Epithelial cell of esophagus (primary cell): ENCODE measurements at regions not wholly inside any gene's neighbourhood (a gene's known extent, or its start where the extent isn't known, plus 50 kb on each side); places are given as distances from the start of the nearest gene placed in this dataset.

Experiments used
- DNase-seq: peaks from one replicate; pipeline ENCODE4 v3.0.0; 2010; ENCODE audit warnings: low read depth
- H3K4me3 ChIP-seq: 2 replicates; pipeline ENCODE4 v1.5.1; 2011; ENCODE audit warnings: mild to moderate bottlenecking, low read length, control low read depth
- CTCF ChIP-seq: IDR thresholded peaks from 2 replicates; pipeline ENCODE4 v1.5.1; 2011; ENCODE audit warnings: low read depth, mild to moderate bottlenecking, low read length, control low read depth, inconsistent platforms; ENCODE audit not compliant: insufficient read depth; ENCODE audit errors: missing control alignments

- no peak for DNase-seq
- TF ChIP-seq CTCF = no peak
- no peak overlapping the region for H3K4me3 ChIP-seq
Observed at GRCh38 chr11:81004576-81004975, 1563.7 kb upstream of the TENM4 start.

- no peak for TF ChIP-seq CTCF
- H3K4me3 ChIP-seq = no peak overlapping the region
Observed at GRCh38 chr11:81002374-81002773, 1561.5 kb upstream of the TENM4 start.

DNA sequence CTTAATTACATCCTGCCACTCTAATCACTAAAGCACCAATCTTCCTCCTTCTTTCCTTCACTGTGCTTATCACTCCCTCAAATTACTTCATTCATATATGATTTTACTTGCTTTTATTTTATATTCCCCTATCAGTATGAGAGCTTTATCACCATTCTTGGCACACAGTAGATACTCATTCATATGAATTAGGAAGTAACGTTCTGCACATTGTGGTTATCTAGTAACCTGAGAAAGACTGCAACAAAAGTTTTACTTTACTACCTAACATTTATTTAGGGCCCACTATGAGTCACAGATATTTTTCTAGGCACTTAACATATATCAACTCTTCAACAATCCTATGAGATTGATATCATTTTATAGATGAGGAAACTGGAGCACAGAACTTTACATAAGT, 1559.9 kb upstream of the TENM4 start:
- DNase-seq = no peak
- TF ChIP-seq CTCF = no peak
- no peak overlapping the region for H3K4me3 ChIP-seq

More at GRCh38 chr11:81002374-81002773, 1561.5 kb upstream of the TENM4 start:
- peak; percentile 11 for DNase-seq

DNA sequence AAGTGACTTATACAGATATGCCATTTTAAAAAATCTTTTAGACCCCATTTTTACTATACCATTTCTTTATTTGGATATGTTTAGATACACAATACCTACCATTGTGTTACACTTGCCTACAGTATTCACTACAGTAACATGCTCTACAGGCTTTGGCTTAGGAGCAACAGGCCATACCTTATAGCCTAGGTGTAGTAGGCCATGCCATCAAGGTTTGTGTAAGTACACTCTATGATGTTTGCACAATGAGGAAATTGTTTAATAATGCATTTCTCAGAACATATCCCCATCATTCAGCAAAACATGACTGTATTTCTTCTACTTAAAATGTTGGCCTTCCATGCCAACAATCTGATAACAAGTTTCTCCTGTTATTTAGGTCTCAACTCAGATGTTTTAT, 1559.5 kb upstream of the TENM4 start:
- DNase-seq = no peak
- H3K4me3 ChIP-seq = no peak overlapping the region
- TF ChIP-seq CTCF = no peak

DNA sequence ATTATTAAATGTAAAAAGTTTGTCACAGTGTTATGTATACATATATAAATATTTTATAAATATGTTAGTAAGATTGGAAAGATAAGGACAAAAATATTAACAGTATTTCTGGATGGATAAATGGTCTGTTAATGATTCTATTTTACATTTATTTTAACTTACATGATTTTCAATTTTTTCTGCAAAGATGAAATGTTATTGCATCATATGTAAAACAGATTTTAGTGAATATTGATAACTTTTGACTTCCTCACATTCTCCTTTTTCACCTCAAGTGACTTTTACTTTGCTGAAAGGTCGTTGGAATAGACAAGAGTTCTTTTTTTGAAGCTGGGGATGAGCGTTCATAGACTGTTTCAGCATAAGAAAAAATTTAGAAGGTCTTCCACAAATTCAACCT, 1554.7 kb upstream of the TENM4 start:
- no peak for TF ChIP-seq CTCF
- no peak for DNase-seq

GRCh38 chr11:80993536-80993935, 1552.7 kb upstream of the TENM4 start:
- TF ChIP-seq CTCF = no peak
- DNase-seq = no peak
- H3K4me3 ChIP-seq = no peak overlapping the region

More for the DNA sequence above, 1554.7 kb upstream of the TENM4 start:
- H3K4me3 ChIP-seq = no peak overlapping the region

- no peak for DNase-seq
- no peak for TF ChIP-seq CTCF
- no peak overlapping the region for H3K4me3 ChIP-seq
Observed at GRCh38 chr11:80990885-80991284, 1550.1 kb upstream of the TENM4 start.
